ENCODE measurements at regions not wholly inside any gene's neighbourhood (a gene's known extent, or its start where the extent isn't known, plus 50 kb on each side); places are given as distances from the start of the nearest gene placed in this dataset.
"Not testable (repeated sequence)": the region's sequence is repeated elsewhere in the genome, so short reads cannot be mapped to it uniquely, and the experiment has no call there.

DNA sequence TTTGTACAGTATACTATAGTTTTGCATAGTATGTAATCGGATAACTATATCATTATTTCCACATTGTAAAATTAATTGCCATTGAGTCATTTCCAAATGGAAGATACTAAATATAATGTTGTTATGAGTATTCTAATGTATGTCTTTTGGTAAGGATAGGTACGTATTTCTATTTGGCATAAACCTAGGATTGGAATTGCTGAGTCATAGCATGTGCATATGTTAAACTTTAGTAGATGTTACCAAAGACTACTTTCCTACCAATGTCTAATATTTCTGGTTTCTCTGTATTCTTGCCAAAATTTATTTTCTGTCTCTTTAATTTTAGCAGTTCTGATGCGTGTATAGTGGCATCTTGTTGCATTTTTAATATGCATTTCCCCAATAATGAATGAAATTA is 825.1 kb upstream of the ARRDC3 start:
- TF ChIP-seq, protein P1, sequence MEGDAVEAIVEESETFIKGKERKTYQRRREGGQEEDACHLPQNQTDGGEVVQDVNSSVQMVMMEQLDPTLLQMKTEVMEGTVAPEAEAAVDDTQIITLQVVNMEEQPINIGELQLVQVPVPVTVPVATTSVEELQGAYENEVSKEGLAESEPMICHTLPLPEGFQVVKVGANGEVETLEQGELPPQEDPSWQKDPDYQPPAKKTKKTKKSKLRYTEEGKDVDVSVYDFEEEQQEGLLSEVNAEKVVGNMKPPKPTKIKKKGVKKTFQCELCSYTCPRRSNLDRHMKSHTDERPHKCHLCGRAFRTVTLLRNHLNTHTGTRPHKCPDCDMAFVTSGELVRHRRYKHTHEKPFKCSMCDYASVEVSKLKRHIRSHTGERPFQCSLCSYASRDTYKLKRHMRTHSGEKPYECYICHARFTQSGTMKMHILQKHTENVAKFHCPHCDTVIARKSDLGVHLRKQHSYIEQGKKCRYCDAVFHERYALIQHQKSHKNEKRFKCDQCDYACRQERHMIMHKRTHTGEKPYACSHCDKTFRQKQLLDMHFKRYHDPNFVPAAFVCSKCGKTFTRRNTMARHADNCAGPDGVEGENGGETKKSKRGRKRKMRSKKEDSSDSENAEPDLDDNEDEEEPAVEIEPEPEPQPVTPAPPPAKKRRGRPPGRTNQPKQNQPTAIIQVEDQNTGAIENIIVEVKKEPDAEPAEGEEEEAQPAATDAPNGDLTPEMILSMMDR (IDR thresholded peaks at IDR 0.05; ENCODE audit: extremely low read depth, missing control alignments): no peak
- no peak for DNase-seq (ENCODE audit: low spot score)

DNA sequence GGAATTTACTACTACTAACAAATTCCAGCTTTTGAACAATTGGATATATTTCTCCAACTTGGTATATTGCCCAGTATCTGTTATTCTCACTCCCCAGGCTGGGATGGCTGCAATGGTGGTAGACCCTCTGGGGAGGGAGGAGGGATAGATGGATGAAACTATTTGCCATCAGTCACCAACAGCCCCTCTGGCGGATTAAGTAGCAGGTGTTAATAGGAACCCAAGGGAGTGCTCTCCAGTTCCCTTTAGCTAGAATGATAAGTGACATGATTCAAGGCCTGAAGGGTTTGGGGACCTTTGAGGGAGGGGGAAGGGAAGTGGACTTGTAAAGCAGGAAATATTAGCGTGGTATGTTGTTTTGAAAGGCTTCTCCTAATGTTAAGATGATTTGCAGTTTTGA is 824.0 kb upstream of the ARRDC3 start:
- TF ChIP-seq, protein P1 (IDR thresholded peaks at IDR 0.05; ENCODE audit: extremely low read depth, missing control alignments): no peak
- DNase-seq (ENCODE audit: low spot score): no peak

DNA sequence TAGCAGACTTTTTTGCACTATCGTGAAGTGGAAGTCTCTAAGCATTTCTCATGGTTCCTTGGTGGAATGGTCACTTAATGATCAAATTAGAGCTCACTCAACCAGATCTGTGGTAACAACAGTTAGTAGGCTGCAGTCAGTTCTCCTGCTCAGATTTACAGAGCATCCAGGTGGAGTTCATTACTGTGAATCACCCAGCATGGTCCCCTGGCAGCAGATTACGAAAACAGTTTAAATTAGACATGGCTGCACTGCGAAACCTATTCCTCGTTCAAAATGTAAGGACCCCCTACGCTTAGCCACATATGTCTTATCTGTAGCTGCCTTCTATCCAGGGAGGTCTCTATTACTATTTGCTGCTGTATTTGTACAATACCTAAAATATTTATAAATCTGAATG is 823.6 kb upstream of the ARRDC3 start:
- DNase-seq (ENCODE audit: low spot score): no peak
- TF ChIP-seq, protein P1 (IDR thresholded peaks at IDR 0.05; ENCODE audit: extremely low read depth, missing control alignments): no peak

DNA sequence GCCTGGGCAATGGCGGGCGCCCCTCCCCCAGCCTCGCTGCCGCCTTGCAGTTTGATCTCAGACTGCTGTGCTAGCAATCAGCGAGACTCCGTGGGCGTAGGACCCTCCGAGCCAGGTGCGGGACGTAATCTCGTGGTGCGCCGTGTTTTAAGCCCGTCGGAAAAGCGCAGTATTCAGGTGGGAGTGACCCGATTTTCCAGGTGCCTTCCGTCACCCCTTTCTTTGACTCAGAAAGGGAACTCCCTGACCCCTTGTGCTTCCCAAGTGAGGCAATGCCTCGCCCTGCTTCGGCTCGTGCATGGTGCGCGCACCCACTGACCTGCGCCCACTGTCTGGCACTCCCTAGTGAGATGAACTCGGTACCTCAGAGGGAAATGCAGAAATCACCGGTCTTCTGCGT is 815.9 kb upstream of the ARRDC3 start:
- DNase-seq (ENCODE audit: low spot score): not testable (repeated sequence)

DNA sequence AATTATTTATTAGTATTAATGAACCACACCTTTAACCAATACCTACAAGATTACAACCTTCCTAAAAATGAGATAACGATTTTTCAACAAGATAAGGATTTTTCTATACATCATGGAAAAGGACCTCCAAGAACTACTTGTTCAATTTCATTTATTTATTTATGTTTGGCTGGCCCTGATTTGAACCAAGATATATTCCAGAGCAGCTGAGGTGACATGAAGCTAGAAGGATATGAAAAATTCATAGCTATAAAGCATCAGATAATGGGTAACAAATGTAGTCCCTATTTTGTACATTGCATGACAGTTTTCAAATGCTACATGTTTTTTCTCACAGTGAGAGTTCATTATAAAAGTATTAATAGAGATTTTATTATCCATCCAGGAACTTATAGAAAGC is 798.5 kb upstream of the ARRDC3 start:
- TF ChIP-seq, protein P1 (IDR thresholded peaks at IDR 0.05; ENCODE audit: extremely low read depth, missing control alignments): no peak
- DNase-seq (ENCODE audit: low spot score): no peak

DNA sequence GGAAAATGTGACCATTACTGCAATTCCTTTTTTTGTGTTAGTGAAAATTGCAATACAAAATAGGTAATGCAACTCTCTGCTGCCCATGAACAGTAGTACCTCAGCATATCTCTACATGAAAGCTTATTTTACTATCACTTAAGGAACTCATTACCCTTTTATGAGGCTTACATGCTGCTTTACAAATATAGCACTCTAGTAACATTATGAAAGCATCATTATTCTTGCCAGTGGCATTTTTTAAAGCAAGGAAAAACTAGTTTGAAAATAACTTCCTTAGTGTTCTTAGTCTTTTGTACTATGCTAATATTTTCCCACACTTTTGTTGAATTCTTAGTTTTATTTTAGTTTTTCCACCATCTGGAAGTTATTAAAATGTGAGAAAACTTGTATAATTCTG is 797.3 kb upstream of the ARRDC3 start:
- TF ChIP-seq, protein P1 (IDR thresholded peaks at IDR 0.05; ENCODE audit: extremely low read depth, missing control alignments): no peak
- no peak for DNase-seq (ENCODE audit: low spot score)

DNA sequence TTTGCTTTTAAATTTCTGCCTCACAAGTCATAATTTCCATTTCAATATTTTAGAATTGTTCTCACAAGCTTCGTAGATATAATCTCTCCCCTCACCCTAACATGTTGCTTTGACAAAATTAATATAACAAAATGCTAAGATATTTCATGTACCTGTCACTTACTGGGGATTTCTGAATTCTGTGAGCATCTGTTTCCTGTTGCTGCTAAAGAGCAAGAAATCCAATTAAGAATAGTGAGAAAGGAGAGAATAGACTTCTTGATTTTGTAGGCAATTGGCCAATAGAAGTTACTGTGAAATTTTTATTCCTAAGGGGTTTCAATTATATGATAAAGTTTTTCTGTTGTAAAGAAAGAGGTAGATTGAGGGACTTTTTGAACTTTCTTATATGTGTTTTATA is 796.5 kb upstream of the ARRDC3 start:
- TF ChIP-seq, protein P1 (IDR thresholded peaks at IDR 0.05; ENCODE audit: extremely low read depth, missing control alignments): no peak
- no peak for DNase-seq (ENCODE audit: low spot score)

DNA sequence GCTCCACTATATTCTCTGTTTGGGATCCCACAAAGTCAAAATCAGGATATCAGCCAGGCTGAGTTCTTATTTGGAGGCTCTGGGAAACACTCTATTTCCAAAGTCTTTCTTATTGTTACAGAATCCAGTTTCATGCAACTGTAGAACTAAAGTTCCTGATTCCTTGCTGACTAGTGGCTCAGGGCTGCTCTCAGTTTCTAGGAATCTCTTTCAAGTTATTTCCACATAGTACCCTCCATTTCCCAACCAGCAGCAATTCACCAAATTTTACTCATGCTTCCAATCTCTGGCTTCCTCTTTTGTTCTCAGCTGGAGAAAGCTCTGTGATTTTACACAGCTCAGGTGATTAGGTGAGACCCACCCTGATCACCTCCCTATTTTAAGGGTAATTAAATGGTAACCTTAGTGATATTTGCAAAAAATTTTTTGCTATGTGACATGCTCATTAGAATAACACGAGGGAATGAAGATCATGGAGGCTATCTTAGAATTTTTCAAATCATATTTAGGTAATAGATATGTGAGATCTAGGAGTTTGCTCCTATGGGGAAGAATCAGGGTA is 794.9 kb upstream of the ARRDC3 start:
- no peak for DNase-seq (ENCODE audit: low spot score)

More for the DNA sequence above, 794.9 kb upstream of the ARRDC3 start:
- TF ChIP-seq, protein P1 (IDR thresholded peaks at IDR 0.05; ENCODE audit: extremely low read depth, missing control alignments): no peak

All from GM20000 (cell line).